TTC549 (cell line): ENCODE measurements at regions not wholly inside any gene's neighbourhood (a gene's known extent, or its start where the extent isn't known, plus 50 kb on each side); places are given as distances from the start of the nearest gene placed in this dataset.

Experiments used
- FAIRE-seq: peaks from 2 replicates; lab custom pipeline; 2012; peaks lifted over from hg19 to GRCh38; lab: Jason Lieb, UNC

DNA sequence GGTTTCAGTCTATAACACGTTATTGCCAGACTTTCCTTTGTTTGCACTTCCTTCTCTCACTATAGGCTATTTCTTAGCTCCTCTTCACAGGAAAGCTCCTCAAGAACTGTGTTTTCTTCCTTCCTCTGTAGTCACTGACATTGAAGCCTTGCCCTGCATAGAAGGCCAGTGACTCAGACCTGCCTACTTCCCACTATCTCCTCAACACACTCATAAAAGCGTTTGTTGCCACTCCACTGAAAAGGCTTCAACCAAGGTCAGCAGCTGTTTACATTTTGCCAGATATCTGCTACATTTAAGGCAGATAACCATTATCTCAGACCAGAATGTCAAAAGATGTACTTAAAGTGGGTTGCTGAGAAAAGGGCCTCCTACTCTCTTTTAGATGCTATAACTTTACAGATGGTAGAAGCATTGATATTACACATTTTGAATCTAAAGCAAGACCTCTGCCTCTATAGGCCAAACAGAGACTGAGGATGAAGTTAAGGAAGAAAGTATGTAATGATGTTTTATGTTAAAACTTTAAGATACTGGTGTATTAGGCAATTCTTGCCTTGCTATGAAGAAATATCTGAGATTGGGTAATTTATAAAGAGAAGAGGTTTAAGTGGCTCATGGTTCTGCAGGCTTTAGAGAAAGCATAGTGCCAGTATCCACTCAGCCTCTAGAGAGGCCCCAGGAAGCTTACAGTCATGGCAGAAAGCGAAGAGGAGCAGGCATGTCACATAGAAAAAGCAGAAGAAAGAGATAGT, 233.3 kb upstream of the FLRT2 start:
- FAIRE-seq = no peak

DNA sequence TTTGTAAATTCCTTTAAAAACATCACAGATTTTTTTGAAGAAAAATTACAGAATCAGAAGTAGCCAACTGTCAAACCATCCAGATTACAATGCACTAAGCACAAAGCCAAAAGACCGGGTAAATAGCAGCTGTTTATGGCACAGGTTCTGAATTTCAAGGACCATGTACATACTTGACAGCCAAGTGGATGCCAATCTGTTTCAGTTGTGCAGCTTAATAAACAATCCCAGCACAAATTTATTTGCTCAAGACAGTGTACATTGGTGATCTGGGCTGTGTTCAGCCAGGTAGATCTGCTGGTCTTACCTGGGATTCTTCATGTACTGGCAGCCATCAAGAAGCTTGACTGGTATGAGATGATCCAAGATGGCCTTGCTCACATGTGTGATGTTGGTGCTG, 229.8 kb upstream of the FLRT2 start:
- no peak for FAIRE-seq

DNA sequence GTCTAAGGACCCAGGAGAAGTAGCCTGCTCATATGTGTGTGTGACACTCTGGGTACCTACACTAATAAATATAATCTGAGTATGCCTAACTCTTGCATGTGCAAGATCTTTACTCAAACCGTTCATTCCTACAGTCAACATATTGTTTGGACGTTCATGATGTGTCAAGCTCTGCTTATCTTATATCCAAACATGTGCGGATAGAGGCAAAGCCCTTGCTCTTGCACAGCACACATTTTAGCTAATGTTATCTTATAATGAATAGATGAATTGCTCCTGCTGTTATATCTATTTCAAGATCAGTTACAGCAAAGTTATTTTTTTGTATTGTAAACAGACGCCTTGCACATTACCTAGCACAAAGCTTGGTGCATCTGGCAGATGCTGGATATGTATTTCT, 228.4 kb upstream of the FLRT2 start:
- no peak for FAIRE-seq

DNA sequence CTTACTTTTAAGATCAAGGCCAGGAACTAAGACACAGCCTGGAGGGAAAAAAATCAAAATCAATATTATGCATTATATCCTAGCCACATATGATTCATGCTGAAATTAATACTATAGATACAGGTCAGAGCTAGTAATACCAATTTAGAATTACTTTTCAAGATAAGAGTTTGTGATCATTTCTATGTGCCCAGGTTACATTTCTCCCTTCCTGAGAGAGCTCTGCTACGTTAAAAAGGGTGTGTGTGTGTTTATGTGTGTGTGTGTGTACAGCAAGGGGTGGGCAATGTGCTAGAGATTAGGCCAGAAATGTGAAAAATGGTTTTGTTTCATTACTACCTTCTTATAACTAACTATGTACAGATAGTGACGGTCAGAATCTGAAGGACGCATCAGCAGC, 223.9 kb upstream of the FLRT2 start:
- no peak for FAIRE-seq

DNA sequence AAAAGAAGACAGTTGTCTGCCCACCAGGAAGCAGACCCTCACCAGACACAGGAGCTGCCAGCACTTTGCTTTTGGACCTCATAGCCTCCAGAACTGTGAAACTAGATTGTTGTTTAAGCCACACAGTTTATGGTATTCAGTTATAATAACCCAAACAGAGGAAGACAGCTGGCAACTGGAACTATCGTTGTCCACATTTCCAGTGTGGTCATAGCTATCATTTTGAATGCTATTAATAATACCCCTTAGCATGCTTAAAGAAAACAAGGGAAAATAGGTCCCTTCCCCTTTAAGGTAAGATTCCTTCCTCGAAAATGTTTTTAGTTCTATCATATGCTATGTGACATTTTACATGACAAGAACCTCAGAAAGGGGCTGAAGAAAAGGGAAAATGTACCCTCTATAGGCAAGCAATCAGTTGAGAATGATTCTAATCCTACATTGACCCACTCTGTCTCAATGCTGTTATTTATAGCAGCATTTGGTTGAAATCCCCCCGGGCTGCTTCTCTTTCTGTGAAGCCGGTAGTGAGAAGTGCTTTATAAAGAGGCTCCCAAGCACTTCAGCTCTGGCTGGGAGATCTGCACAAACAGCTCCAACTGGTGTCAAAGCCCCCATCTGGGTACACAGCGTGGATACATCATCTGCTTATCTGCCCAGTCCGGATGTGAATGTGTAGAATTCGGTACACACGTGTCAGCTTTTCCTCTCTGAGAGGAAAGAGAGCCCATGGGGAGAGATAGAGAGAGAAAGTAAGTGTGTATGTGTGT, 221.2 kb upstream of the FLRT2 start:
- no peak for FAIRE-seq

DNA sequence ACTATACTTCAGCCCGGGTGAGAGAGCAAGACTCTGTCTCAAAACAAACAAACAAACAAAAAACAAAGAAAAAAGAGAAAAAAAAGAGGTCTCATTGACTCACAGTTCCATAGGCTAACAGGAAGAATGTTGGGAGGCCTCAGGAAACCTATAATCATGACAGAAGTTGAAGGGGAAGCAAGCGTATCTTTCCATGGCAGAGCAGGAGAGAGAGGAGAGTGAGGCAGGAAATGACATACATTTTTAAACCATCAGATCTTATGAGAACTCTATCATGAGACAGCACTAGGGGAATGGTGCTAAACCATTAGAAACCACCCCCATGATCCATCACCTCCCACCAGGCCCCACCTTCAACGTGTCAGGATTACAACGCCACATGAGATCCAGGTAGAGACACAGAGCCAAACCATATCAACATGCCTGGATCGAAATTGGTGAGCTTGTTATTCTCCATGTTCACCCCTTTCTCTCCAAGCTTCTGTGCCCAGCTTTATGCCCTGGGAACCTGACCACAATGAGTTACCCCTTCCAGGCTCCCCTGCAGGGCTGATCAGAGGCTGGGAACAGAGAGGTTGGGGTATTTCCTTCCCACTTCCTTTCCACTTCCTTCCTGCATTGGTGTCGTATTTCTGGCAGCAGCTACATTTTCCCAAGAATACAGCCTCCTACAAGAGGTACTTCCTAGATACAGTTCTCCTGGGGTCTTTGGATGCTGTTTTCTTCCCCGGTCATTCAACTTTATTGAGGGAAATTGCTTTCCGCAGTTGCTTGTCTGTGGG, 219.3 kb upstream of the FLRT2 start:
- FAIRE-seq = no peak

DNA sequence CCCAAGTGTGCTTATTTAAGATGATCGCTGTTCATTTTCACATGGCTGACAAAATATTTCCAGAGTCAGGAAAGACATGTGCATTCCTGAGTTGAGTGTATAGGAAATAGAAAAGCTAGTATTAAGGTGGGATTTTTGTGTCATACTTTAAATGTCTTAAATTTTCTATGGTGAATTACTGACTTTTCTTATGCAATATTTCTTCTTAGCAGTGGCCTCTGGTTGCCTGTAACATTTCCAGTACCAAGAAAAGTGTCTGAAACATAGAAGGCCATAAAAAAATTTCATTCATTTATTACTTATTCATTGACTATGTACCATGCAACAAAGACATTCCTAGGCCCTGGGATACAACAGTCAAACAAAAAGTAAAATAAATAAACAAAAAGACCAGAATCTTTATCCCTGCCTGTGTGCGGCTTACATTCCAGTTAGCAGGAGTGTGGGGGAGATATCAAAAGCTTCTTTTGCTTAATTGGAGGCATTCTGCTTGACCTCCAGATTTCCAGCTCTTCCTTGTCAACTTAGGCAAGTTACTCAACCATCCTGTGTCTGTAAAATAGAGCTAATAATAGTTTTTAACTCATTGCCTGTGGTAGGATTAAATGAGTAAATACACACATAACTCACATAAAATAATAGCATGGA, 216.3 kb upstream of the FLRT2 start:
- FAIRE-seq = no peak

DNA sequence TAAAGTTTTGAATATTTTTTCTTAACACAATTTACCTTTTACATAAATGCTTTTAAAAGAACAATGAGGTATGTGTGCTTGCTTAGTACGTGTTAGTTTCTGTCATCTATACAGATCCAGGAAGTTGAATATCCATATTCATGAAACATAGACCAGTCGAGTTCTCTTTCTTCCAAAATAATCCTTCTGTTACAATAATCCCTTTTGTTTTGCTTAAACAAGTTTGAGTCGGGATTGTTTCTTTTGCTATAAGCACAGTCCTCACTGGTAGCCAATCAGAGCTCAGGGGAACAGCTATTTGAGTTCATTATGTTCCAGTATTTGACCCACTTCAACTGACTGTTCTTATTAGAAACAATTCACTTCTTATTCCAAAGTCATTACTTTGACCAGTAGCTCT, 214.7 kb upstream of the FLRT2 start:
- FAIRE-seq = no peak

DNA sequence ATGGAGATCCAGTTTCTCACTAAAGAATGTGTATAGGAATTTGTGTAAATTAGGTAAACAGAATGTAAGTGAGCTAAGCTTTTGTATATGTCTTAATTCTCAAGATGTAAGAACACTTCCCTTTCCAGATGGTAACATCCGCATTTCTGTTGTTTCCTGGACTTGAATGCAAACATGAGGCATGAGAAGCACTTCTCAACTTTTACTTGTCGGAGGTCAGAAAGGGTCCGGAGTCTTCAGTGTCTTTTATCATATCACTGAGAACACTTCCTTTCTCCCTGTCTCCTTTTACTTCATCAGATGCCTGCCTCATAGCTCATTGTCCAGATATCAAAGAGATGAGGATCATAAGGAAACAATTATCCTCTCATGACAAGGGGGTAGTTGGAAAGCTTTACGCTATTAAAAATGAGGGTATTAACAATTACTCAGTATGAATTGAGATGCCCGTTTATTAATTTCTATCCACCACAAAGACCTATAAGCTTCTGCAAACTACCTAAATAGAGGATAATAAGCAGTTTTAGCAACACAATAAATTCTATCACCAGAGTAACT, 214.1 kb upstream of the FLRT2 start:
- FAIRE-seq = no peak

DNA sequence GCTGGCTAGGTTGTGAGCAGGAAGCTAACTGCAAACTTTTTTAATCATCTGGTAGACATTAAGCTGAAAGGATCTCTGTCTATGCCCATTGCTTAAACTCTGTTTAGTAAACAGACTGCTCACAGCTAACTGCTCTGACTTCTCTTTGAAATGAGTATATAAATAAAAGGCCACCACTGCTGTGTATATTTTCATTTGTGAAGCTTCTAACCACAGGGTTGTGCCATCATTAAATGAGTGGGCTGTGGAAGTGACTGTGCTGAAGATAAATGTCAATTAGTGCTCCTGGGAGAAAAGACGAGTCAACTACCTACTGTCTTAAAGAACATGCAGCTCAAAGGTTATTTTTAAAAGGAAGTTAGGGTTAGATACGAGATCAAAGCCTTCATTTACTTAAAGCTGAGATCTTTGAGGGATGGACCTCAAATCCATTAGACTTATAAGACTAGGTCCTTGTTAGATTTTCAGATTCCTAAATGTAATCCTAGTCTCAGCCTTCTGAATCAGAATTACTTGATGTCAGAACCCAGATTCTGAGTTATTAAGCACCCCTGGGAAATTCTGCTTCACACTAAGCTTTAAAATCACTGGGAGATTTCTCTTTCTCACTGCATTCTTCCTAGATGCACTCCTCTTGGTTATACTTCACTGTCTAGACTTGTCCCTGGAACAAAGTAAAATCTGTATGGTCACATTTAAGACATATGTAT, 213.1 kb upstream of the FLRT2 start:
- FAIRE-seq = no peak

DNA sequence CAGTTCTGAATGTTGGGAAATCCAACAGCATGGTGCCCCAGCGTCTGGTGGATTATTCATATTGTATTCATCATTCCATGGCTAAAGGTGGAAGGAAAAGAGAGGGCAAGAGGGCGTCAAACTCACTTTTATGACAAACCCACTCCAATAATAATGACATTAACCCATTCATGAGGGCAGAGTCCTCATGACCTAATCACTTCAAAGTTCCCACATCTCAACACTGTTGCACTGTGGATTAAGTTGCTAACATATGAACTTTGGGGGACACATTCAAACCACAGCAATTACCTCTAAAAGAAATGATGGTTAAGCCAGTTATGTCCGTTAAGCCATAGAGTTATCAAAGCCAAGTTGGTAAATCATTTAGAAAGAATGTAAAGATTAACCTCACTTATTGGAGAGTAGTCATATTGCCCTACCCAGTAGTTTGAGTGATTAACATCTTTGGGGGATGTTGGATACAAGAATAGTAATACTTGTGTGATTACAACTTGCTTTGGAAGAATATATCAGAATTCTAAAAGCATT, 212.4 kb upstream of the FLRT2 start:
- FAIRE-seq = no peak

DNA sequence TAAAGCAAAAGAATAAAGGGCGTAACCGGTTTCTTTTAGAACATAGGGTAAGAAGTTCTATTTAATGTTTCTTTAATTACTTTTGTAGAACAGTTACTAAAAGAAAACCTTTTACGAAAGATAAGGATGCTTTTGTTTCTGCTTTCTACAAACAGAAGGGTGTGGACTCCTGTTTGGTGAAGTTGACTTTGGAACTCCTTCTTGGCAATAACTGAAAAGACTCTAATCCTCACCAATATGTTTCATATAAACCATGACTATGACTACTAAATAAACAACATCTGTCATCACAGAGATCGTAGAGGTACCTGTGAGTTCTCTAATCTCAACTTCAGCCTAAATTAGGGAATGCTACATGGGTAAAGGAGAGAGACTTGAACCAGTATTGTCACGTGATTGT, 210.8 kb upstream of the FLRT2 start:
- FAIRE-seq = no peak

DNA sequence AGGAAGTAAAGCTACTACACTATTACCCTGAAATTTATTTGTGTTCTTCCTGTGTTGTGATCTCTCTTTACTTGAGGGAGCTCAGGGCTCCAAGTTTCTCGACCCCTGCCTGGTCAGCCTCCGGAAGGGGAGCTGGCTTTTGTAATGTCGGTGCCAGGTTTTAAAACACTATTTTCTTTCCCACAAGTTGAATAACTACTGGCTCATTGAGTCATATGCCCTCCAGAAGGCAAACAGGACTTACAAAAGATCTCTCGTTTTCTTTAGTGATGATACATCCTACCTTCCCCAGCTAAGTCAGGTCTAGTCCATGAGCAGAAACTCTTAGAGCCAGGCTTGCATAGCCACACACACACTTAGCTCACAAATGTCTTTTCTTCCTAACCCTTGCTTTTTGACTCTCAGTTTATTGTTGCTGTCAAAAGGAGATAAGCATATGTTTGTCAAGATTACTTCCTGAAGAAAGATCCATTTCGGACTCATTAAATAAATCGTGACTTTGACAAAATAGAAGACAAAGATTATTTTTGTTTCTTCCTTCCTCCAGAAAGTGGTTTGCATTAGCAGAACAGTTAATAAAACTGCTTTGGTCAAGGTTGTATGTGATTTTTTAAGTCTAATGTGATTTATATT, 209.8 kb upstream of the FLRT2 start:
- no peak for FAIRE-seq

DNA sequence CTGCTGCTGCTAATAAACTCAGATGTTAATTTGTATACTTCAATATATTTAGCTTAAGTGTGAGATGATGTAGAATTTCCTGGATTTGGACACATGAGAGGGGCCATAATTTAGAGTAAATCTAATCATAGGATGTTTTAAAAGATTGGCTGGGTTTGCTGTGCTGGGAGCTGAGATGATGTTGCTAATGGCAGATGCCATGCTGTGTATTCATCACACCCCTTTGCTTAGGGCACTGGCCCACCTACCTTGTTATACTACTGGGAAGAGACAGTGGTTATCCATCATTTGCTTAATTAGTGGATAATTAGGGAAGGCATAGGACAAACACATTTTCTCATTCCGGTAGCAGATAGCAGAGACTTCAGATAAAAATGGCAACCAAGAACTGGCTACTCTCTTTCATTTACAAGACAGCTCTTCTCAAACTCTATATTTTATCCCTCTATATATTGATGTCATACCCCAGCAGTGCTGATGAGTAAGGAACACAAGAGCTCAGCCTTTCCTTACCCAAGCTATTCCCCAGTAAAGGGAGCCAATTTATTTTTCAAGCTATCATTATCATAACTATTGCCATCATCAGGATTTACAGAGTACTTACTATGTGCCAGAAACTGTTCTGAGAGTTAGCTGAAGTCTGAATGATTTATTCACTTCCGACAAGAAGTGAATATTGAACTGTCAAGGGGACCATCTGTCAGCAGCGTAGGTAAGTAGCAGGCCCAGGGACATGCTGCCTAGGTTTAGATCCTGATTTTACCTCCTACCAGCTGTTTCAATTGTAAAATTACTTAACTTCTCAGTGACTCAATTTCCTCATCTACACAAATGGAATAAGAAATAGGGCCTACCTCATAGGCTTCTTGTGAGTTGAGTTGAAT, 204.6 kb upstream of the FLRT2 start:
- no peak for FAIRE-seq

DNA sequence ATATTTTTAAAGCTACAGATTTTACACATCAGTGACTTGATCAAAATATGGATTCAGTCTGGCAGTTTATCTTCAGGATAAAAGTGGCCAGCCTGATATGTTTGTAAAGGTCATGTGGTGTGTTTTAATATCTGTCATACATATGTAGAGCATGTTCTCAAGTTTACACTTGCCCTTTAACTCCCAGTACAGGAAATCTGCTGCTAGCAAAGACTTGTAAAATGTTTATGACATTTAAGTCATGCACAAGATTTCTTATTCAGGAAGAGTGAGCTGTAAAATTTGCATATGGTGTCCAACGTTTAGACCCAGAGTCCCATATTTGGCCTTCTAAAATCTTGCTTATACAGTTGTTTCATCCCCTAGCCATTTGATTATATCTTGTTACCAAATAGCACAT, 197.5 kb upstream of the FLRT2 start:
- FAIRE-seq = no peak

DNA sequence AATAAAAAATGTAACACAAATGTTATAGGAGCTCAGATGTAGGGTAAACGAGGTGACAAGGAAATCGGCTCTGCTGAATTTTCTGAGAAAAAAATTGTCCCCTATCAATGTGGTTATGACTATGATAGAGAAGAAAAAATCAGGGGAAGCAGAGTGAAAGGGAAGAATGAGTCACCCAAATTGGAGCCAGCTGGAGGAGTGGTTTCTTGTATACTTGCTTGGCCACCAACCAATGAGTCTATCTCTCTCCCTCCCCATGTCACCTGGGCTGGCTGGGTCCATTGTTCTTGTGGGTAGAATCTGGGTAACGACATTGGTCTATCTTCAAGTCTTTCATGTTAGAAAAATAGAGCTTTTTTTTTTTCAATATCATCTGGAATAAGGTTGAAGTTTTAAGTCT, 196.6 kb upstream of the FLRT2 start:
- FAIRE-seq = no peak

DNA sequence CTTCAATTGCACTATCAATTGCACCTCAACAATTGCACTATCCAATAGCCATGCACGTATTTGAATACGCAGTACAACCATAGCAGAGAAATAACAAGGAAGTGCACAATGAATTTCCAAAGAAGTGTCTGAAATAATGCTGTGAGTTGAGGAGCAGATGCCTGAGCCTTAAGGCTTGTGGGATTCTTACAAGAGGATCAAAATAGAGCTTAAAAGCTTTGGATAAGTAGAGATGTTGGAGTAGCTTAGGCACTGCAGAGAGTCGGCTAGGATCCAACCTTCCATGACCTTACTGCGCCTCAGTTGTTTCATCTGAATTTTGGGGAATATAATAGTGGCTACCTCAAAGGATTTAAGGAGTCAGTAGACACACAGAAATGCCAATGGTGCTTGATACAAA, 196.1 kb upstream of the FLRT2 start:
- FAIRE-seq = no peak

DNA sequence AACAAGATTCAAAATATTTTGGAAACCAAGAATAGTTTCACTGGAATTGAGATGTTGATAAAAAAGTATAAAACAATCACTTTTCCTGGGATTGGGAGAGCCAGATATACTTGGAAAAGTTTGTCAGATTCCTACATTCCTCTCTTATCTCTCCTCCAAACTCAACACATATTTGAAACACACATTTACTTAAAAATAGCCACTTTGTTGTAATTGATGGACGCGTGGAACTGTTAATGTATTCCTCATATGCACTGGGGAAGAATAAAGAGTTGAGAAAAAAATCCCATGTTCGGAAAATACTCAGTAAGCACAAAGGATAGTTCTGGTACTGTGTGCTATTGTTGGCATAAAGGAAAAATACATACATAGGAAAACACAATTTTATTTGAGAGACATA, 195.6 kb upstream of the FLRT2 start:
- no peak for FAIRE-seq

DNA sequence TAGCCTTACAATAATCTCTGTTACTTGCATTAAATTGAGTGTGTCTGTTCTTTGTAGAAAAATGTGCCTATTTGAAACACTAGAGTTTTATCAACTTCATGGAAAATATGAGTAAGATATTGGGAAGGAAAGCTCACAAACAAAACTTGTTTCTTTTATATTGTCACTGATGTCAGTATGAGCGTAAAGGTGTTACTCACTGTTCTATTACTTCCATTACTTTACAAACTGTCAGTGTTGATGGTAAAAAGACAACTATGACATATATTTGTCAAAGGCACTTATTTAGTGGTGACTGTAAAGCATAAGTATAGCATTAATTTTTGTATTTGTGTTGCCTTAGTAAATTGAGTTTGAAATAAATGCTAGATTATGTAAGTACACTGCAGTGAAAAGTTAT, 193.7 kb upstream of the FLRT2 start:
- FAIRE-seq = no peak

DNA sequence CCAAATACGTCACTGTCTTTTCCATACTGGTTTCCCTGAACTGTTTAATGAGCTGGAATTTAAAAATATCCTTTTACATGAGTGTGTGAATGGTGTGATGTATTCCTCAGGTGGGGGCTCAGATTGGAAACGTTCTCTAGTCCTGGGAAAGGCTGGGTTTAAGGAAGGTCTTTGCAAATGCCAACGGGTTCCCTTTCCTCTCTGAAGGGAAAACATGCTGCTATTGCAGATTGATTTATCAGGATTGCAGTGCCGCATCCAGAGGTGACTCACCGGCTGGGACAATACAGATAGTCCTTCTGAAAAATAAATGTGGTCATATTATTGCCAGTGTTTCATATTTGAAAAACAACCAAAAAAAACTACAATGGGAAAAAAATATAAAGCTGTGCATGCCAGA, 193.1 kb upstream of the FLRT2 start:
- FAIRE-seq = no peak
